Epidermal melanocyte (primary cell): ENCODE measurements at regions not wholly inside any gene's neighbourhood (a gene's known extent, or its start where the extent isn't known, plus 50 kb on each side); places are given as distances from the start of the nearest gene placed in this dataset.
"Not testable (repeated sequence)": the region's sequence is repeated elsewhere in the genome, so short reads cannot be mapped to it uniquely, and the experiment has no call there.

Source experiments
- DNase-seq: peaks from one replicate; pipeline ENCODE4 v3.0.0; 2011; ENCODE audit warnings: low spot score; ENCODE audit not compliant: insufficient read length

DNA sequence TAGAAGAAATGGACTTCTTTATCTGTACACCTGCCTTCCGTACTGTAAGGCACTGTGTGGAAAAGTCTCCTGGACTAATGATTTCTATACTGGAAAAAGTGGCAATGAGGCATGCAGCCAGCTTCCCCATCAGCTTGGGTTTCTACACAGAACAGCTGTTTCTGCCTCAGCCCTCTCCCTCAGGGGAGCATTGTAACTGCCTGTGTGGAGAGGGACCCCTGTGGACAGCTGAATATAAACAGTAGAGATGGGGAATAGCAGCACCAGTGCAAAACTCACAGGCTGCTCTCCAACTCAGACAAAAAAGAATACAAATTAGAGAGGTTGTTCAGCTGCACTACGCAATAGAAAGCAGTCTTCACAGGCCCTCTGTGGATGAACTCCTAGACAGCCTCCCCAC lies 451.3 kb upstream of the MBL2 start:
- no peak for DNase-seq

DNA sequence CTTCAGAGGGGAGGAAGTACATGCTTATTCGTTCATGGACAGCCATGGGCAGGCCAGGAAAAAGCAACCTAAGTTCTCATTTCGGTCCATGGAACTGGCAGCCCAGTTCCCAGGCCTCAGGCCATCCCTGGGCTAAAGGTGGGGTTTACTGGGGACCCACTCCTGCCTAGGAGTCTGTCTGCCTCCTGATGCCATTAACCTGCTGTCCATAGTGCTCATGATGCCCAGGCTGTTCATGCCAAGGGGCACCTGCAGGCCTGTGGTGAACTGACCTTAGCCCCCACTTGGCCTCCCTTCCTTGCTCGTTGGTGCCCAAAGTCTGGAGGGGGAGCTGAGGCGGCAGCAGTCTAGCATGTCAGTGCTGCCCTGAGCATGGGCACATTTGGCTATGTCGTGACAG lies 450.2 kb upstream of the MBL2 start:
- no peak for DNase-seq

DNA sequence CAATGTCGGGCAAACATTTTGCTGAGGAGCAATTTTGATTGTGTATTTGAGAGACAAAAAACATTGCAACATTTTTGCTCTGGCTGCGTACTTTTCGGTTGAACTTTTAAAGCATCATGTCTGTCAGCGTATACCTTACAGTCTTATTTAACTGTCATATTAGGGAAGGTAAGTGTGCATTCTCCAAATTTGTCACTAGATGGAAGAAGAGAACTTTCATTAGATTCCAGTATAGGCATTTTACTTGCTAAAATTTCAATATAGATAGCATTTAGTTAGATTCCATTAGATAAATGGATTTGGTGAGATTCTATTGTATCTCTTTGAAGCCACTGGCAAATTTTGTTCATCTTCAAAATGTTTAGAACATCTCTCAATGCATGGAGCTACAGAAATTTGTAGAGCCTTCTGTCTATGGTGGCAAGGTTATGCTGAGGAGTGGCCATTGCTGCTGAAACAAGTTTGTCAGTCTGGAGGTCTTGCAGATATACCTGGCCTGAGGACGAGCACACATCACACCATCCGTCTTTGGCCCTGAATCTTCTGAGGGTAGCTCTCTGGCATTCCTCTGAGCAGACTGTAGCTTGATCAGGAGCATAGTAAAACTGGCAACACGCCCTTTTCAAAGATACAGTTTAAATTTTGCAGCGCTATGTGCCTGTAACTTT lies 437.5 kb upstream of the MBL2 start:
- no peak for DNase-seq

DNA sequence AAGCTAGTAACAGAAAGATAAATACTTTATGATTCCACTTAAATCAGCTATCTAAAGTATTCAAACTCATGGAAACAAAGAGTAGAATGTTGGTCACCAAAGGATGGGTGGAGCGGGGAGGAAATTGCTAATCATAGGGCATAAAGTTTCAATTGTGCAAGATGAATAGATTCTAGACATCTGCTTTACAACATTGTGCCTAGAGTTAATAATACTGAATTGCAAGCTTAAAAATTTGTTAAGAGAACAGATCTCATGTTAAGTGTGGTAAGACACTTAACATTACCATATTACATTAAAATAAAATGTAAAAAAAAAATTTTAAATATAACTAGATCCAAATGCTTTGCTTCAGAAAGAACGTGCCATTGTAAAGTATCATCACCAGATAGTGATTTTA lies 411.1 kb upstream of the MBL2 start:
- DNase-seq, result no peak

DNA sequence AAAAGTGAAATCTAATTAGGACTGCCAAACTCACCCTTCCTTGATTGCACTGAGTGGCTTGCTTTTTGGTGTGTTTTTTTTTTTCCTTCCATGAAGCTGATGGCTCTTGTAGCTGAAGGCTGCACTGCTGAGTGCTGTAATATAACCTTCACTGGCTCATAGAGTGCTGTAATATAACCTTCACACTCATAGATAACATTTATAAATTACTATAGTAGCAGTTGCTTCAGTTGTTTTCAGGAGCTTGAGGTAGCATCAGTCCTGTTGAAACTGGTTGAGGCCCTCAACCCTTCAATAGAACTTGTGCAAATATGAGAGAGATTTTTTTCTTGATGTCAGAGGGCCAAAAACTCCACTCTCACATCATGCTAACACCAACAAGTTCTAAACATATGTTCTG lies 404.9 kb upstream of the MBL2 start:
- no peak for DNase-seq

DNA sequence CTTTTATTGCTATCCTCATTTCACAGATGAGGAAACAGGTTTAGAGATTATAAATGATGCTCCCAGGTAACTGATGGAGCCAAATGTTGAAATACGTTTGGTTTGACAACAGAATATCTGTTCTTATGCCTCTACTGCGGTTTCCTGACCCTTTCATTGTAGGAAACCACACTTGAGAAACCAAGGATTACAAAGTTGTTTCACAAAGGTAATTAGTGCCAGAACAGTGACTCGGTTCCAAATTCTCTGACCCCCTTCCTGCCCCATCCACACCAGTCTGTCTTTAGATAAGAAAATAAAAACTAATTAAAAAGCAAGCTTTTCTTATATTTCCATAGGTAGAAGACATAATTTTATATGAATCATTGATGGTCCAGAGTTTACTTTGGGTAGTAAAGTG lies 393.7 kb upstream of the MBL2 start:
- no peak for DNase-seq

DNA sequence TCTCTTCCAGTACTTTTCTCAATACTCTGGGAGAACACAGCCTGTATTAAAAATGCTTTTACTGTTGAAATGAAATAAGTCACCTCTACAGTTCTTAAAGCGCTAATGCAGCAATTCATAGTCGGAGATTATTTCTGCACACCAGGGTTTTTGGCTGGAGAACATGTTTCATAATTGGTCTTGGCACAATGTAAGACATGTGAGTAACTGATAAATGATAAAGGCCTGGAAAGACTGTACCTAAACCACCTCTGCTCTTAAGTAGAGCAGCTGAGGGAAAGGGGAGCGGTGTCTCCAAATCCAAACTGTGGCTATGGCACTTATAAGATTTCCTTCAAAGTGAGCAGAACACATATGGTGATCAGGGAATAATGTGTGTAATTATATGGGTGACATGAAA lies 390.3 kb upstream of the MBL2 start:
- no peak for DNase-seq

DNA sequence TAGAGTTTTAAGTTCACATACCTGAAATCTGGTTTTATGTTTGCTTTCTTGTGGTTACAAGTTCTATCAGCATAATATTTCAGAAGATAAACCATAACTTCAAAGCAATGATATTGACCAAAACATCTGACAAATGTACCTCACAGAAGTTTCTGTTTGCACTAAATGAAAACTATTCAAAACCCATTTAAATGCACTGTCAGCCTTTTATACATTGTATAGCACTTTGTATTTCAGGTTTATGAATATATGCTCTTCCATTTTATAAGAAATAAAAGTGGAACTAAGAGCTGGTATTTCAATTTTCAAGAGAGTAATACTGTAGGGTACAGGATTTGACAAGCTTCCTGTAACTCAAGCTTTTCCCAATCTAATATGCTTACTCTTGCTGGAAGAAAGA lies 388.6 kb upstream of the MBL2 start:
- DNase-seq, result no peak

DNA sequence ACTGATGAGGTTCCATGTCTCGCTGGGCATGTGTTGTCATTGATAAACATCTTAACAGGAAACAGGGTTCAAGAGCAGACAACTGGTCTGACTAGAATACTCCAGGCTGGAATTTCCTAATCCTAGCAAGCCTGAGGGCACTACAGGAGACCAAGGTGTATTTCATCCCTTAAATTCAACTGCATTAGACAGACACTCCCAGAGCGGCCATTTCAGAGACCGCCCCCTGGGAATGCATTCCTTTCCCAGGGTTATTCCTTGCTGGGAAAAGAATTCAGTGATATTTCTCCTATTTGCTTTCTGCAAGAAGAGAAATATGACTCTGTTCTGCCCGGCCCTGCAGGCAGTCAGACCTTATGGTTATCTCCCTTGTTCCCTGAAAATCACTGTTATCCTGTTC lies 383.1 kb upstream of the MBL2 start:
- not testable (repeated sequence) for DNase-seq

DNA sequence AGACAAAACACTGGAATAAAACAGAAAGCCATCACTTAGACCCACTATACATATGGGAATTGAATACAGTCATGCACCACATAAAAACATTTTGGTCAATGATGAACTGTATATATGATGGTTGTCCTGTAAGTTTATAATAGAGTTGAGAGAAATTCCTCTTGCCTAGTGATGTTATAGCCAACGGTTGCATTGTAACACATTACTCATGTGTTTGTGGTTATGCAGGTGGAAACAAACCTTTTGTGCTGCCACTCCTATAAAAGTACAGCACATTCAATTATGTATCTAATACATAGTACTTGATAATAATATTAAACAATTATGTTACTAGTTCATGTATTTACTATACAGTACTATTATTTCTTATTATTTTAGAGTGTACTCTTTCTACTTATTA lies 381.2 kb upstream of the MBL2 start:
- no peak for DNase-seq

DNA sequence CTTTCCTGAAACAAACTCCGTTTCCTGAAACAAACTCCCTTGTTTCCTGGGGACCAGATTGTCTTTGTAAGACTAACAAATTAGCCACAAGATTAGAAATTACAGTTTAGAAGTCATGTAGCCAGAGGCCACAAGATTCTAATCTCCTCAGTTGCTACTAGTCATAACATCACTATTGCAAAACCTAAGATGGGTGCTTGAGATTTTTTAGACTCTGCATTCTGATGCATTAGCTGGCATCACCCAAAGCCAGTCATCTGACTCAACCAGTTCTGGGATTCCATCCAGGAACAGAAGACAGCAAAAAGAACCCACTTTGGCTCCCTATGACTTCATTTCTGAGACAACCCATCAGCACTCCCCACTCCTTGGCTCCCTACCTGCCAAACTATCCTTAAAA lies 367.9 kb upstream of the MBL2 start:
- DNase-seq, result no peak

DNA sequence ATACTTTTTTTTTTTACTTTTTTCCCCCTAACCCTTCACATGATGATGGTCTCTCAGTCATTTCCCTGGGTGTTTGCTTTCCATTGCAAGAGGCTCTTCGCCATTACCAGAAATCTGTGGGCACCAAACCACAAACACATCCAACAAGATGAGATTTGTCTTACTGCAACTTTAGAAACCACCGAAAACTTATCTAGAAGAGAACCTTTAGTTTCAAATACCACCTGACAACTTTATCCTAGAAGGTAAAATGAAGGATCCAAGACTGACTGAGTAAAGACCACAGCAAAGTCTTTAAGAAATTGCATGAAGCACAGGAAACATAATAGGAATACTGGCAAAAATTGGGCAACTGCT lies 363.3 kb upstream of the MBL2 start:
- no peak for DNase-seq

DNA sequence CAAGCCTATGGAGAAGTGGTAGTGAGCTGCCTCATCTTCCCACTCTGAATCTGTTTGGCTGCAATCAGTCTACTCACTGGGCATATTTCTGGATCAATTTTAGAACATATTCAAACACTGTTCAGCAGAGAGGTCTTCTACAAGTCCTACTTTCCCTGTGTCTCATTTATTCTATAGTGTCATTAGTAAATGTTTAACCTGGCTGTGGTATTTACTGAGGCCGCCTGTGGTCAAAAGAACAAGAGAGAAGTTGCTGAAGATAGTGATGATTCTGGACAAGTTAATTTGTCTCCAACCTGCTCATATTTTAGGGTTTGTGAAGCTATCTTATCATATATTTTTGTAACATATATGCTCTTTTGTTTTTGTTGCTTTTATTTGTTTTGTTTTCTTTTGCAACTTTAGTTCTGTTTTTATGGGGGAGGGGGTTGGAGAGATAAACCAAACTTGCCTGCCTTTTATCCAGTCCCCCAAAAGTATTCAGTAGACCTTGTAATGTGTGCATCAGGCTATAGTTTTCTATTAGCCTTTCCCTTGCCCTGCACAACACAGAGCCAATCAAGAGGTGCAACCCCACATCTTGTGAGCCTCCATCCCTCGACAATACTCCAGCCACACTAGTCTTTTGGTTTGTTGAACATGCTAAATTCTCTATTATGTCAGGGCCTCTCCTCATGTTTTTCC lies 362.8 kb upstream of the MBL2 start:
- no peak for DNase-seq

DNA sequence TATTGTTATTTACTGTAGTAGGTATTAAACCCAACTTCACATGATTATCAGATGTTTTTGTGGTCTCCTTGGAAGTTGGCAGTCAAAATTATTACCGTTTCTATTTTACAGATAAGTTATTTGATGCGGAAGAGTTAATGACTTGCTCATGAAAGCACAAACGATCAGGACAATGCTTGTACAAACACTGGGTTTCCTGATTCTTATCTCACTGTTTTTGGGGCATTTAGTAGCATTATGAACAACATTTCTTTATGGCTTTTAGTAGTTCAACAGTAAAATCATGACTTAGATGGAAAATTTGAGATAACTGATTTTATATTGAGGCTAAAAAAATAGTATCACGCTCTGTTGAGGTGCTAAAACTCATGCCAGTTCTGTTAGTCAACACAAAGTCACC lies 361.5 kb upstream of the MBL2 start:
- no peak for DNase-seq

DNA sequence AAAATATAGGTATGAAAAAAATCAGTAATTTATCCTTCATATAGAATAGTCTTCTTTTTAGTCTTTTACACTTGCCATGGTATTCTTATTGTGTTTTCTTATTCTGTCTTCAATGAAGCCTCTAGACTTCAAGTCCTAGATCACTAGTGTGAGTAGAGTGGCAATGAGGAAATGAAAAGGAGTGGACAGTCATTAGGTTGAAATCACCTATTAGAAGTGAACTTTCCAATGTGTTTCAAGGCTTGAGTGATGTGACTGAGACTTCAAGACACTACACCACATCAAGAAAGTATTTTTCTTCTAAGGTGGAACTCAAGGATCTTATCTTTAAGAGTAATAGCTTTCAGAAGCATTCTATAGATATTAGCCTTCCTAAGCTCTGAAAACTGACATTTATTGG lies 357.8 kb upstream of the MBL2 start:
- DNase-seq, result no peak

DNA sequence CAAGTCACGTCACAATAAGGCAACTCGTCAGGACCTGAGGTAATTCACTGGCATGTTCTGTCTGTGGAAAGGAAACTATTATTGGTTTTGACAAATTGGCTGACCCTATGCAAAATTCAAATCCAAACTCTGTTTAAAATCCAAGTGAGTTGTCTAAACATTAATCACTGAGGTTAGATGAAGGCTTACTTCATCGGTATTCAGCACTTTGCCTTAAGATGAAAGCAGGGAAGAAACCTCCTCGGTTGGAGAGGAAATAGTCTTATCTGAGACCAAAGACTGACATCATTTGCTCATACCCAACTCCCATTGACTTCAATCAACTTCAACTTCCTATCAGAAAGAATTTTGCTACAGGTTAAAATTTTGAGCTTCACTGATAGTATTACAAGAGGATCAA lies 355.1 kb upstream of the MBL2 start:
- DNase-seq, result no peak

DNA sequence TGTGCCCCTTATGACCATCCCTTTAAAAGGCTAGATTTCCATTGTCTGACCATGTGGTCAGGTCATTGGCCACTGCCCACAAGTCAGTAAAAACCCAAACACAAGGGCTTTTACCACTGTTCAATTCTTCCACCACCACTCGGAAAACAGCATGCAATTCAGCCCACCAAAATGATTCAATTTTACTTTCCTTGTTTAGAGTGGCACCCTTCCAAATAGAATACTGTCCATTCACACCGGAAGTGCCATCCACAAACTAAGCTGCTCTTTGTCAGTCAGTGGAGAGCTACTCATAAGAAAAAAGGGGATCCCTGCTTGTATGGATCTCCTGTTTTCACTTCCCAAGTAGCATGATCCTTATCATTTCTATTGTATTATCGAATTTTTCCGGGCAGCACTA lies 350.7 kb upstream of the MBL2 start:
- DNase-seq, result no peak

DNA sequence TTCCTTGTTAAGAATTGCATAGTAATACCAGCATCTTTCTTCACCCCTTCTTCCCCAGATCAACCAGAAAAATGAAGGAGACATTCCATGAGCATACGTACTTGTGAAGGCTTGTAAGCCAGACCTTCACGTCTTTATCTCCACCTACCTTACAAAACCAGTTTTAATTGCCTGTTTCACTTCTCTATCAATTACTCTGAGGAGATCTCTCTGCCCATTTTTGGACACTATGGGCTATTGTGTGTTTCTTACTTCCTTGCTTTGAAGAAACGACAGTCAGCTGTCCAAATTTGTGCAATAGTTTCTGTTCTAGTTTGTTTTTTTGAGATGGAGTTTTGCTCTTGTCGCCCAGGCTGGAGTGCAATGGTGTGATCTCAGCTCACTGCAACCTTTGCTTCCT lies 349.7 kb upstream of the MBL2 start:
- DNase-seq, result no peak

DNA sequence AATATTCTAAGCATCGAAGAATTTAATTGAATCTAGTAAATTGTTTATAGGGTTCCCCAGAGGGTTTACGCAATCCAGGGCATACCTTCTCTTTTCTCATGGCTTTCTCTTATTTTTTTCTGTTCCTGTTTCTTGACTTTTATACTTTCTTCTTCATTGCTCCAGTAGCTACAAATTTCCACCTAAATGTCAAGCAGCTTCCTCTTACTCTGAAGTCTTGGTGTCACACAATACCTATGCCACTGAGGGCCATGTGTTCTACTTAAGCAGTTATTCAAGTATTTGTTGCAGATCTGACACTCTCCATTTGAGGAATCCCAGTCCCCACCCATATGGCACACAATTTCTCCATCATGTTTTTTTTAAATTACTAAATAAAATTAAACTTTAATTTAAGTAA lies 343.1 kb upstream of the MBL2 start:
- no peak for DNase-seq

DNA sequence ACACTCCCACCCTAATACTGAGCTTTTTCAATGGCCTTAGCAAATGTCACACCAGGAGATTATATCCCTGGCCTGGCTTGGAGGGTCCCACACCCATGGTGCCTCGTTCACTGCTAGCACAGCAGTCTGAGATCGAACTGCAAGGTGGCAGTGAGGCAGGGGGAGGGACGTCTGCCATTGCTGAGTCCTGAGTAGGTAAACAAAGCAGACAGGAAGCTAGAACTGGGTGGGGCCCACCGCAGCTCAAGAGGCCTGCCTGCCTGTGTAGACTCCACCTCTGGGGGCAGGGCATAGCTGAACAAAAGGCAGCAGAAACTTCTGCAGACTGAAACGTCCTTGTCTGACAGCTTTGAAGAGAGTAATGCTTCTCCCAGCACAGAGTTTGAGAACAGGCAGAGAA lies 338.9 kb upstream of the MBL2 start:
- no peak for DNase-seq

DNA sequence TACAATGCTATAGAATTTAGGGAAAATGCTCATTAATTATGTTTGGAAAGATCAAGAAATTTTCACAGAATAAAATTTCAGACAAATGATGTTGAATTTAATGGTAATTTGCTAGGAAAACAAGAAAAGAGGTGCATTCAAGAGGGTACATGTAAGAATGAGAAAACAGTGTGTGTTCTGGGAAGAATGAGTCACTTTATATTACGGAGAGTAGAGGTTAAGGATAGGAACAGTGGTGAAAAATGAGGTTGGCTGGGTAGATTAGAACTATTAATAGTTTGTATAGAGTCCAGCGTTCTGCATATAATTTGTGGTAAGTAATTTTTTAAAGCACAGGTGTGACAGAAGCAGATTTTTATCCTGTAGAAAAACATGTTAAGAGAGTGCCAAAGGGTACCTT lies 336.7 kb upstream of the MBL2 start:
- no peak for DNase-seq

DNA sequence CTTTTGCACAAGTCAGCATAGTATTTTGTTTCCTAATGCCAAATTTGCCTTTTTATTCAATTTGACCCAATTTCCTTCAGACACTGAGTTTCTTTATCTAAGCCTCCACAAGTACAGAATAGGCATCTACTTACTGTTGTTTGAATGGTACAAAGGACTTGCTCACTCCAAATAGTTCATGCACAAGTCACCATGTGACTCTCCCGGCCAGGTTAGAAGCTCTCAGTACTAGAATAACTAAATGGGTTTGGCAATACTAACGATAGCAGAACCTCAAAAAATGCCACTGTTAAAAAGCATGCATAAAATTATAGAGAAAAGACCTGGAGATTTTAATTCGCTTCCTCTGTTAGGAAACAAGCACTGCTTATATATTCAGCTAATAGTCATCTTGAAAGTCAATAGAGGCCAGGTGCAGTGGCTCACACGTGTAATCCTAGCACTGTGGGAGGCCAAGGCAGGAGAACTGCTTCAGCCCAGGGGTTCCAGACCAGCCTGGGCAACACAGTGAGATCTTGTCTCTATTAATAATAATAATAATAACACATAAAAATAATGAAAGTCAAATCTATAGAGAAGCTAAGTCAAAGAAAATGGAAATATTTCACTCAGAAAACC lies 335.8 kb upstream of the MBL2 start:
- no peak for DNase-seq

DNA sequence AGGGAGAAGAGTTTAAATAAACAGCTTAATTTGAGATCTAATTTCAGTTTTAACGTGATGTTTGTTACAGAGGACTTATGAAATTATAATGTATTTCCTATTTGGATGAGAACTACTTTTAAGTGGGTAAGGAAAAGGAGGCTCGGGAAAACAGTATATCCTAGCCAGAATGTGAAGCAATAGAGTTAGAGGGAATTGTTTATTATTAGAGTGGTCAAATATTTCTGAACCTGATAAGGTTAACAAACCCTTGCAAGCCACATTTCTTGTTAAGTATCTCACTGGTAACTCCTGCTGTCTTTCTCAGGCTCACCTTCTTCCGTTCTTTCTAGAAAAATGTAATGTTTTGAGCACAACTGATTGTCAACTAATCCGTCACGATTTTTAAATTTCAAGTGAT lies 335.1 kb upstream of the MBL2 start:
- no peak for DNase-seq
